MCF 10A (cell line): ENCODE measurements at regions not wholly inside any gene's neighbourhood (a gene's known extent, or its start where the extent isn't known, plus 50 kb on each side); places are given as distances from the start of the nearest gene placed in this dataset.

Experiments used
- BruUV-seq: library from RNA; stranded (reverse); fragments of 400-500 nt; replicated peaks from 2 replicates; lab custom pipeline; 2021; lab: Mats Ljungman, UMichigan
- CTCF ChIA-PET: fragments of 300-600 bp; sonication (Branson Sonifier 250); formaldehyde crosslinking; extraction: SDS; loops from one replicate; lab custom pipeline; 2021; ENCODE audit warnings: antibody characterized with exemption, inconsistent platforms; lab: Yijun Ruan, JAX
- POLR2A ChIA-PET: fragments of 300-600, 350-650 bp; sonication (Branson Sonifier 250); formaldehyde crosslinking; extraction: SDS; loops from one replicate; lab custom pipeline; 2020; ENCODE audit warnings: antibody characterized with exemption, inconsistent platforms; lab: Yijun Ruan, JAX
- DNase-seq: peaks from one replicate; pipeline ENCODE4 v3.0.0-alpha.2; 2018; ENCODE audit not compliant: unreplicated experiment
- H3K27ac Mint-ChIP-seq: one replicate; pipeline ENCODE4 v1.8.0; 2022; ENCODE audit warnings: mild to moderate bottlenecking, low read depth, mixed read lengths; ENCODE audit not compliant: unreplicated experiment
- H3K27me3 Mint-ChIP-seq: one replicate; pipeline ENCODE4 v1.8.0; 2022; ENCODE audit warnings: mixed read lengths; ENCODE audit not compliant: insufficient read depth, unreplicated experiment
- H3K36me3 Mint-ChIP-seq: one replicate; pipeline ENCODE4 v1.8.0; 2022; ENCODE audit warnings: mild to moderate bottlenecking, moderate library complexity, mixed read lengths; ENCODE audit not compliant: insufficient read depth, unreplicated experiment
- H3K4me1 Mint-ChIP-seq: one replicate; pipeline ENCODE4 v1.8.0; 2022; ENCODE audit warnings: mixed read lengths; ENCODE audit not compliant: insufficient read depth, unreplicated experiment
- H3K4me3 Mint-ChIP-seq: one replicate; pipeline ENCODE4 v1.8.0; 2022; ENCODE audit warnings: mild to moderate bottlenecking, moderate library complexity, mixed read lengths; ENCODE audit not compliant: unreplicated experiment
- H3K9me3 Mint-ChIP-seq: one replicate; pipeline ENCODE4 v1.8.0; 2022; ENCODE audit warnings: mixed read lengths; ENCODE audit not compliant: unreplicated experiment
- CTCF ChIP-seq: fragments of 200-600 bp; IDR thresholded peaks from one replicate; pipeline ENCODE4 v1.8.0; 2022; ENCODE audit warnings: antibody characterized with exemption, mild to moderate bottlenecking; ENCODE audit not compliant: unreplicated experiment
- intact Hi-C: fragments of 100-400 bp; cut with micrococcal nuclease; formaldehyde crosslinking; loops from 2 replicates; pipeline ENCODE4 v1.14.1; 2022

- no peak for DNase-seq
- no peaks in the 10 kb centered on the region for H3K9me3 Mint-ChIP-seq
- H3K27me3 Mint-ChIP-seq: no peaks in the 10 kb centered on the region
- BruUV-seq: no TSS peak
- intact Hi-C loops: no loop called here
- ChIA-PET CTCF (interaction anchor here (6.2 kb wide), 1 partner anchor 15 kb away, joined by 48 read pairs; no protein-coding TSS in a partner anchor), POLR2A (no interaction called here)
- peaks cover 20% of the 10 kb centered on the region for H3K4me1 Mint-ChIP-seq
- H3K27ac Mint-ChIP-seq: no peak overlapping the region
- no peak overlapping the region for H3K4me3 Mint-ChIP-seq
- no peaks in the 10 kb centered on the region for H3K36me3 Mint-ChIP-seq
- TF ChIP-seq CTCF: no peak
Observed at GRCh38 chr2:64315291-64315960, 138.5 kb upstream of the LGALSL start.

- ChIA-PET POLR2A (interaction anchor here (0.6 to 1.4 kb wide), 2 partner anchors 27 to 168 kb away, joined by 3 read pairs; no protein-coding TSS in a partner anchor), CTCF (interaction anchor here (0.6 to 2.9 kb wide), 5 partner anchors 10 to 942 kb away, joined by 3 to 19 read pairs (median 4); no protein-coding TSS in a partner anchor)
- H3K4me3 Mint-ChIP-seq: no peak overlapping the region
- no peak for TF ChIP-seq CTCF
- BruUV-seq: no TSS peak
- no peaks in the 10 kb centered on the region for H3K36me3 Mint-ChIP-seq
- H3K27ac Mint-ChIP-seq: no peak overlapping the region
- no peaks in the 10 kb centered on the region for H3K9me3 Mint-ChIP-seq
- DNase-seq: no peak
- intact Hi-C loops: no loop called here
- H3K4me1 Mint-ChIP-seq: peaks cover under 1% of the 10 kb centered on the region
- H3K27me3 Mint-ChIP-seq: peaks cover 14% of the 10 kb centered on the region
Observed at GRCh38 chr2:64317707-64318475, 136.1 kb upstream of the LGALSL start.

- no peak overlapping the region for H3K4me3 Mint-ChIP-seq
- ChIA-PET CTCF (interaction anchor here (0.6 to 2.9 kb wide), 4 partner anchors 9 to 452 kb away, joined by 4 to 19 read pairs (median 8); no protein-coding TSS in a partner anchor), POLR2A (interaction anchor here (1.4 kb wide), 1 partner anchor 167 kb away, joined by 3 read pairs; no protein-coding TSS in a partner anchor)
- intact Hi-C loops: no loop called here
- no peaks in the 10 kb centered on the region for H3K4me1 Mint-ChIP-seq
- H3K27me3 Mint-ChIP-seq: peaks cover 19% of the 10 kb centered on the region
- TF ChIP-seq CTCF: no peak
- H3K36me3 Mint-ChIP-seq: no peaks in the 10 kb centered on the region
- no peak overlapping the region for H3K27ac Mint-ChIP-seq
- no peak for DNase-seq
- H3K9me3 Mint-ChIP-seq: no peaks in the 10 kb centered on the region
- no TSS peak for BruUV-seq
Observed at GRCh38 chr2:64318476-64318748, 135.6 kb upstream of the LGALSL start.

GRCh38 chr2:64319896-64320295 lies 134.1 kb upstream of the LGALSL start:
- BruUV-seq: no TSS peak
- DNase-seq: no peak
- Mint-ChIP-seq H3K36me3 (no peaks in the 10 kb centered on the region), H3K27me3 (peaks cover 21% of the 10 kb centered on the region), H3K9me3 (no peaks in the 10 kb centered on the region), H3K4me1 (no peaks in the 10 kb centered on the region), H3K27ac (no peak overlapping the region), H3K4me3 (no peak overlapping the region)
- no peak for TF ChIP-seq CTCF
- intact Hi-C loops: no loop called here
- ChIA-PET CTCF (interaction anchor here (0.6 to 2.9 kb wide), 2 partner anchors 10 to 40 kb away, joined by 3 to 19 read pairs; no protein-coding TSS in a partner anchor), POLR2A (no interaction called here)
